ENCODE measurements at regions not wholly inside any gene's neighbourhood (a gene's known extent, or its start where the extent isn't known, plus 50 kb on each side); places are given as distances from the start of the nearest gene placed in this dataset.
A peak's percentile ranks its signal among the peaks of the same experiment; 100 is the strongest.

DNA sequence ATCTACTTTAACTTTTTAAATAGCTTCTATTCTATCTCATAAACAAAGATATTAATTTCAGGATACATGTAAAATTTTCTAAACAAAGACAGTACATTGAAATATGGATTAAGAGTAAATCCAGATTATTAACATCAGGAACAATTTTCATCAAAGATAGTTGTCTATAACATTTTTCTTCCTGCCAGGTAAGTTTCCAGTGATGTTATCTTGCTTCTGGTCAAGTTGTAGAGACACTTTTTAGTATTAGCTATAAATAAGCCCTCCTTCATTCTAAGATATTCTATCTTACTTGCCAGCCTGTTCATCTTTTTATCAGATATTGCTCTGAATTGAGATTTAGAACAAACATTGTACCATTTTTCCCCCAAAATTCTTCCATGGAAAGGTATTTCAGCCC is 94.4 kb upstream of the KCTD3 start:
- DNase-seq: no peak

- no peak for DNase-seq
Measured at GRCh38 chr1:215473943-215474342, 93.2 kb upstream of the KCTD3 start.

DNA sequence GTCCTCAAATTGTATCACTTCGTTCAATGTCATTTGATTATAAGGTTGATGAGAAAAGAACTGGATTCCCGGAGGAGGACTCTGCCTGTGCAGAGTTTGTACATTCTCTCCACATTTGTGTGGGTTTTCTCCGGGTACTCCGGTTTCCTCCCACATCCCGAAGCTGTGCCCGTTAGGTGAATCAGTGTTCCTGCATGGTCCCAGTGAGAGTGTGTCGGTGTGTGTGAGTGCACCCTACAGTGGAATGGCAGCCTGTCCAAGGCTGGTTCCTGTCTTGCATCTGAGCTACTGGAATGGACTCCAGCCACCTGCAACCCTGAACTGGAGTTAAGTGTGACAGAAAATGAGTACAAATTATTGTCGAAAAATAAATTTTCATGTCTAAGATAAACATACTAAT is 92.2 kb upstream of the KCTD3 start:
- DNase-seq: no peak

DNA sequence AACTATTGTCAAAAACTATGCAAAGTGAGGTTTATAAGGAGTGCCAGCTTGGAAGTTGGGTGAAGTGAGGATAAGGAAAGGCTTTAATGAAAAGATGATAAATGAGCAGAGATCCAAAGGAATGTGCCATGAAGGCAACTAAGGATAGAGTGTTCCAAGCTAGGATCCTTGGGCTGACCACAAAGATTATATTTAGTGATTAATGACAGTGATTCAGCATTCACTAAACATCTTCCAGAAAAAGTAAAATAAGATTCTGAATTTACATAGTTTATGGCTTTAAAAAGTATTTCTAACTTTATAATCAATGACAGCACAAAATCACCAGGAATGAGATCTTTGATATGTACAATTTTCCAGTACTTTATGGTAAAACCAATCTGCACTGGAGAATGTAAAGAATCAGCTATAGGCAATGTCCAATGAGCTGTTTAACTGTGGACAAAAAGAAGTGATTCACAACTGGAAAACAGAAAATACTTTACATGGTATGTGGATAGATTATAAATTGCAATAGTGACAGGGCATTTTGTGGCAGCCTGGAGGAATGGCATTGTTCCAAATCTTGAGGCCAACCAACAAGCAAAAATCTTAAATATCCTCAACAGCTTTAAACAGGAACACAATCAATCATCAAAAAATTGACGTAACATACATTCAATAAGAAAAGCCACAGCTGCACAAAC is 91.2 kb upstream of the KCTD3 start:
- DNase-seq: no peak

GRCh38 chr1:215476541-215476940 is 90.6 kb upstream of the KCTD3 start:
- no peak for DNase-seq

- DNase-seq: no peak
Measured at GRCh38 chr1:215477632-215478031, 89.5 kb upstream of the KCTD3 start.

DNA sequence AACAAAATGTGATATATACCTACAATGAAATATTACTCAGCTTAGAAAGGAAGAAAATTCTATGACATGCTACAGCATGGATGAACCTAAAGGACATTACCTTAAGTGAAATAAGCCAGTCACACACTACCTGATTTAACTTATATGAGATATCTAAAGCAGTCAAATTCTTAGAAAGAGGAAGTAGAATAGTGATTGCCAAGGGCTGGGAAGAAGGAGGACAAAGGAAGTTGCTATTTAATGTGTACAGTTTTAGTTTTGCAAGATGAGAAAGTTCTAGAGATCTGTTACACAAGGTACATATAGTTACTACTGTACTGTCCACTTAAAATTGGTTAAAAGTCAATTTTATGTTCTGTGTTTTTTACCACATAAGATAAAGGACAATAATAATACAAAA is 87.5 kb upstream of the KCTD3 start:
- peak; percentile 13 for DNase-seq

DNA sequence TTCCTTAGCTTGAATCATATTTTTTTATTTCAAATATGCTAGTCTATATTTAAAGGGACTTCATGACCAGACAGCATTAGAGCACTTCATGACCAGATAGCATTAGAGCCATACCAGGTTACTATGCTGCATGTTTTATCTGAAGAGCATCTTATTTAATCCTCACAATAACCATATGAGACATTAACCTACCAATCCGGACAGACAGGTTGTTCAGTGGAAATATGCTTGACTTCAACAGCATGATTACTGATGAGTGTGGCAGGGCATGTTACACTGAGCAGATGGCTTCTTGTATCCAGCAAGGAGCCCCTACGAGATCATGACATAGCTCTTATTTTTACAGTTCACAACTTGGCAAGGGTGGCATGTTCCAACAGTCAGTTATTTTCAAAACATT is 85.0 kb upstream of the KCTD3 start:
- no peak for DNase-seq

DNA sequence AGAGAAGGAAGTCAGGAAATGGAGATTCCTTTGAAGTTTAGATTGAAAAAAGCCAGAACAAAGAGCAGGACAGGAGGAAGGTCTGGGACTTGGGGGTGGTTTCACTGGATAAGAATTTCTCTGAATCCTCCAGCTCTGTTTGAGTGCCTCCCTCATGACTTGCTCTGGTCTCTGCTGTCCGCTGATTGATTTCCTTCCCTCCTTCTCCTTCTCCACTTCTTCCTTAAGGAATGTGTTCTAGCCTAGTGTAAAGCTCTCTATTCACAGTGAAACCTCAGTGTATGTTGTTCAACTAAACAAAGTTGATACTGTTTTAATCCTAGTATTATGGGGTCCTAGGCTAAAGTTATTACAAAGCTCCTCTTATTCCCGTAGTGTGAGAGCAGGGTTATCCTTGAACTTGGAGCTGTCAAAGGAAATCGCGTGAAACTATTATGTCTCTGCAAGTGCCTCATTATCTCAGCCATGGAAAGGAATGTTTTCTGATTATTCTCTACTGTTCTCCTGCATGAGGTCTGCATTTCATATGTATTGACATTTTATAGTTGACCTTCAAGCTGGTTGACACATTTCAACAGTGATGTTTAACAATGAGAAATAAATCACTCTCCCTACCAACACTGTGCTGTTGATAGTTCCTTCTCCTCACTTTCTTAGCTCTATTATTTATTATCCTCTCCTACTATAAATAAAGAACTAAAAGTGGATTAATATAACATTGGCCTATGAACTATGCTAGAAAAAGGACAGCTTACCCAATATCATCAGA is 82.7 kb upstream of the KCTD3 start:
- no peak for DNase-seq

- no peak for DNase-seq
Measured at GRCh38 chr1:215487466-215487865, 79.6 kb upstream of the KCTD3 start.

- DNase-seq: no peak
Measured at GRCh38 chr1:215488850-215489249, 78.3 kb upstream of the KCTD3 start.

GRCh38 chr1:215489771-215490565 is 77.1 kb upstream of the KCTD3 start:
- DNase-seq: no peak

GRCh38 chr1:215497528-215497927 is 69.6 kb upstream of the KCTD3 start:
- no peak for DNase-seq

DNA sequence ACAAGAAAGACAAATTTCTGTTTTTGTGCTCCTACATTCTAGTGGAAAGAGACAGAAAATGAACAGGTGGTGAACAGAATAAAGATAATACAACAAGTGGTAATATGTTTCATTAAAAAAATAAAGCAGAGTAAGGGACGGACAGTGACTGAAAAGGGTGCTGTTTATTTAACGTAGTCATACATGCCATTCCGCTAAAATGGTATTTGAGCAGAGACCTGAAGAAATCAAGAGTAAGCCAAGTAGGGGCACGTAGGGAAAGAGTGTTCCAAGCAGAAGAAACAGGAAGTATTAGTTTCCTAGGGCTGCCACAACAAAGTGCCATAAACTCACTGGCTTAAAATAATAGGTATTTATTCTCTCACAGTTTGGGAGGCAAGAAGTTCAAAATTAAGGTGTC is 65.6 kb upstream of the KCTD3 start:
- no peak for DNase-seq

DNA sequence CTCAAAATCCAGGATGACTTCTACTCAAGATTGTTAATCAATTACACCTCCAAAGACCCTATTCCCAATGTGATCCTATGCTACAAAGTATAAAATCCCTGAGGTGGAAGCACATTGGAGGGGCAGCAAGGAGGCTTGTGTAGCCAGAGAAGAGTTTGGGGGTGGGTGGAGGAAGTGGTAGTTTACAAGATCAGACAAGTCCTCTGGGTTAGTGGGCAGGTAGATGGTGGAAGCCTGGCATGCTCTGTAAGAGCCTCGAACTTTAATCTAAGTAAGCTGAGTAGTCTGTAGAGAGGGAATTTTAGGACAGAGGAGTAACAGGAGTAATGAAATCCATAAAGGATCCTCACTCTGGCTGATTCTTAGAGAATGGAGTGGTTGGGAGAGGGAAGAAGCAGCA is 65.0 kb upstream of the KCTD3 start:
- DNase-seq: no peak

- no peak for DNase-seq
Measured at GRCh38 chr1:215507119-215507518, 60.0 kb upstream of the KCTD3 start.

DNA sequence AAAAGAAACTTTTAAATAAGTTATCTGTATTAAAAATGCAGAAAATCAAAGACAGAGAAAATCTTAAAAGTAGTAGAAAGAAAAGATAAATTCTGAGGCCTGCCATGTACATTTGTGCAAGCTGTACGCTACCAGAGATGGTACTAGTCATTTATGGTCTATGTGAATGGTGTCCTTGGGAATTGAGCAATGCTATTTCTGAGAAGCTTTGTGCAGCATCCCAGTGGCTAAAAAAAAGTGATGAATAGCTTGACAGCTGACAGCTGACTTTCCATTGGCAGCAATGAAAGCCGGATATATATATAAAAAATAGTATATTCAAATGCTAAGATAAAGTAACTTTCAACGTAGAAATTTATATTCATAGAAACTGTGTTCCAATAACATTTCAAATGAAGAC is 58.8 kb upstream of the KCTD3 start:
- DNase-seq: no peak
